Panc1 (cell line): ENCODE measurements at regions not wholly inside any gene's neighbourhood (a gene's known extent, or its start where the extent isn't known, plus 50 kb on each side); places are given as distances from the start of the nearest gene placed in this dataset.

Experiments used
- ATAC-seq: fragments of 200-7000 bp; cut with Tn5 transposase; 2 replicates; pipeline ENCODE4 v1.9.1; 2020; ENCODE audit warnings: mild to moderate bottlenecking, moderate library complexity
- BruUV-seq: library from RNA; stranded (reverse); fragments of 400-500 nt; replicated peaks from 2 replicates; lab custom pipeline; 2021; lab: Mats Ljungman, UMichigan
- CTCF ChIA-PET: fragments of 300-600 bp; sonication (Branson Sonifier 250); formaldehyde crosslinking; loops from one replicate; lab custom pipeline; 2022; ENCODE audit warnings: antibody characterized with exemption; lab: Charles Lee
- POLR2A ChIA-PET: fragments of 300-600 bp; sonication (Branson Sonifier 250); formaldehyde crosslinking; loops from one replicate; lab custom pipeline; 2022; ENCODE audit warnings: antibody characterized with exemption; lab: Charles Lee
- DNase-seq: peaks from one replicate; pipeline ENCODE4 v3.0.0-alpha.2; 2010; ENCODE audit warnings: low read depth, low spot score
- H3K27ac ChIP-seq: 2 replicates; pipeline ENCODE4 v1.5.1; 2011; ENCODE audit warnings: mild to moderate bottlenecking, low read length, inconsistent platforms
- H3K27me3 ChIP-seq: fragments of 200-500 bp; sonication (Bioruptor generic); 2 replicates; pipeline ENCODE4 v1.6.0; 2014; ENCODE audit warnings: low read length, inconsistent platforms; ENCODE audit not compliant: control insufficient read depth, insufficient read depth
- H3K36me3 ChIP-seq: fragments of 200-500 bp; sonication (Bioruptor generic); 2 replicates; pipeline ENCODE4 v1.5.1; 2014; ENCODE audit warnings: inconsistent platforms, mild to moderate bottlenecking, low read length, moderate library complexity; ENCODE audit not compliant: control insufficient read depth, insufficient read depth
- H3K4me1 ChIP-seq: 2 replicates; pipeline ENCODE4 v1.5.1; 2011; ENCODE audit warnings: inconsistent platforms, mild to moderate bottlenecking, low read length, moderate library complexity; ENCODE audit not compliant: control insufficient read depth, insufficient read depth
- H3K4me3 ChIP-seq, 2 experiments: 2 replicates each; pipeline ENCODE4 v1.5.1; 2011 to 2012; ENCODE audit warnings: low read depth in 2 of 2, low read length in 2 of 2, mild to moderate bottlenecking in 2 of 2, inconsistent platforms in 1 of 2, moderate library complexity in 1 of 2
- H3K9me3 ChIP-seq: fragments of 200-500 bp; sonication (Bioruptor generic); 2 replicates; pipeline ENCODE4 v1.5.1; 2014; ENCODE audit warnings: low read depth, mild to moderate bottlenecking, inconsistent platforms, low read length, moderate library complexity; ENCODE audit not compliant: control insufficient read depth, insufficient read depth
- SIN3A ChIP-seq: IDR thresholded peaks from 2 replicates; pipeline ENCODE4 v1.6.1; 2012; ENCODE audit warnings: low read depth, mild to moderate bottlenecking, low read length, moderate library complexity, borderline replicate concordance; ENCODE audit not compliant: insufficient read depth
- in situ Hi-C: cut with HindIII; loops from 2 replicates; pipeline ENCODE4 v1.10.0; 2016; ENCODE audit warnings: low sequenced_read_pairs, low pct_unique_long_range_greater_than_20kb
- intact Hi-C: fragments of 100-400 bp; cut with micrococcal nuclease; formaldehyde crosslinking; loops from one replicate; pipeline ENCODE4 v1.10.0; 2022; ENCODE audit not compliant: unreplicated experiment
- TF ChIP-seq, protein P1 (sequence below): fragments of 450-650 bp; IDR thresholded peaks from 2 replicates; pipeline ENCODE4 v1.5.1; 2017; ENCODE audit warnings: mild to moderate bottlenecking
- TF ChIP-seq, protein P2 (sequence below), 2 experiments: IDR thresholded peaks; 2 replicates each; pipeline ENCODE4 v1.6.1; 2011 to 2012; ENCODE audit warnings: low read depth in 2 of 2, control low read depth in 1 of 2, low read length in 1 of 2, mild to moderate bottlenecking in 1 of 2, moderate library complexity in 1 of 2; ENCODE audit not compliant: insufficient read depth in 1 of 2

DNA sequence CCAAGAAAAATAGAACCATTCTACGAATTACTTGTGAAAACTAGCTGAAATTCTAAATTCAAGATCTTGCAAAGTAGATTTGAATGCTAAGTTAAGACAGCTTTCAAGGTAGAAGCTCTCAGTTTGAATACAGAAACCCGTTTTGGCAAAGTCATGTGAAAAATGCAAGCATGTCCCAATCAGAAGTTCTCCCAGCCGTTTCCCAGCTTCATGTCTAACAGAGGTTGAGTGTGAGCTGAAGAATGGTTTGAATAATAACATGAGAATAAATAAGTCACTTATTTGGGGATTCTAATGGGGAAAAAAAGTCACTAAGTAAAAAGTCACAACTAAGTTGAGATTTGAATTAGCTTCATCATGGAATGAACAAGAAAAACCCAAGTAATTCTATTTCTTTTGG, 152.5 kb upstream of the MAP3K1 start:
- CTCF ChIA-PET: no interaction called here
- DNase-seq (no peak), ATAC-seq (no peak)
- TF ChIP-seq, protein P1, sequence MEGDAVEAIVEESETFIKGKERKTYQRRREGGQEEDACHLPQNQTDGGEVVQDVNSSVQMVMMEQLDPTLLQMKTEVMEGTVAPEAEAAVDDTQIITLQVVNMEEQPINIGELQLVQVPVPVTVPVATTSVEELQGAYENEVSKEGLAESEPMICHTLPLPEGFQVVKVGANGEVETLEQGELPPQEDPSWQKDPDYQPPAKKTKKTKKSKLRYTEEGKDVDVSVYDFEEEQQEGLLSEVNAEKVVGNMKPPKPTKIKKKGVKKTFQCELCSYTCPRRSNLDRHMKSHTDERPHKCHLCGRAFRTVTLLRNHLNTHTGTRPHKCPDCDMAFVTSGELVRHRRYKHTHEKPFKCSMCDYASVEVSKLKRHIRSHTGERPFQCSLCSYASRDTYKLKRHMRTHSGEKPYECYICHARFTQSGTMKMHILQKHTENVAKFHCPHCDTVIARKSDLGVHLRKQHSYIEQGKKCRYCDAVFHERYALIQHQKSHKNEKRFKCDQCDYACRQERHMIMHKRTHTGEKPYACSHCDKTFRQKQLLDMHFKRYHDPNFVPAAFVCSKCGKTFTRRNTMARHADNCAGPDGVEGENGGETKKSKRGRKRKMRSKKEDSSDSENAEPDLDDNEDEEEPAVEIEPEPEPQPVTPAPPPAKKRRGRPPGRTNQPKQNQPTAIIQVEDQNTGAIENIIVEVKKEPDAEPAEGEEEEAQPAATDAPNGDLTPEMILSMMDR: no peak
- no peak overlapping the region for H3K27ac ChIP-seq
- intact Hi-C loops (no loop called here), in situ Hi-C loops (no loop called here)
- H3K4me1 ChIP-seq: no peaks in the 10 kb centered on the region
- no peak overlapping the region for H3K4me3 ChIP-seq
- H3K36me3 ChIP-seq: no peaks in the 10 kb centered on the region
- peaks cover 9% of the 10 kb centered on the region; the same call in 1 of the 2 replicates for H3K27me3 ChIP-seq
- POLR2A ChIA-PET: interaction anchor here (0.6 kb wide), 1 partner anchor 34 kb away, joined by 7 read pairs; no protein-coding TSS in a partner anchor
- no peaks in the 10 kb centered on the region for H3K9me3 ChIP-seq
- no TSS peak for BruUV-seq

DNA sequence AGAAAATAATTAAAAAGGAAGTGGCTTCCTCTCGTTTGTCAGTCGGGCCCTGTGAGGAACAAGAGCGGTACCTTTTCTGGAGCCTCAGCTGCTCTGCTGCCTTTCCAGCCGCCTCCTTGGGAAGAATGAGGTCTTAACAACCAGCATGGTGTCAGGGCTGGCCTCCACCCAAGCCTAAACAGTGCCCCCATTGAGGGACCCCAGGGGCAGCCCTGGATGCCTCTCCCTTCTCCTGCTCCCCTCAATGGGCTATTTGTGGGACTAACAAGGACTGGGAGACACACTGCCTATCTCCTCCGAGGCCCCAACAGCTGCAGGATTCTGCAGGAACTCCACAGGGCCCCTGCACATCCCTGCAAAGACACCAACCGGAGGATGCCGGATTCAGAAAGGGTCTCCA, 155.4 kb upstream of the MAP3K1 start:
- no peaks in the 10 kb centered on the region for H3K36me3 ChIP-seq
- POLR2A ChIA-PET: no interaction called here
- BruUV-seq: no TSS peak
- no peak overlapping the region for H3K4me3 ChIP-seq
- ATAC-seq (no peak), DNase-seq (no peak)
- in situ Hi-C loops: no loop called here
- H3K27ac ChIP-seq: no peak overlapping the region
- CTCF ChIA-PET: no interaction called here
- TF ChIP-seq, protein P1: no peak
- no peaks in the 10 kb centered on the region for H3K4me1 ChIP-seq
- intact Hi-C loops: no loop called here
- H3K9me3 ChIP-seq: no peaks in the 10 kb centered on the region
- H3K27me3 ChIP-seq: peaks cover 9% of the 10 kb centered on the region; the same call in 1 of the 2 replicates

DNA sequence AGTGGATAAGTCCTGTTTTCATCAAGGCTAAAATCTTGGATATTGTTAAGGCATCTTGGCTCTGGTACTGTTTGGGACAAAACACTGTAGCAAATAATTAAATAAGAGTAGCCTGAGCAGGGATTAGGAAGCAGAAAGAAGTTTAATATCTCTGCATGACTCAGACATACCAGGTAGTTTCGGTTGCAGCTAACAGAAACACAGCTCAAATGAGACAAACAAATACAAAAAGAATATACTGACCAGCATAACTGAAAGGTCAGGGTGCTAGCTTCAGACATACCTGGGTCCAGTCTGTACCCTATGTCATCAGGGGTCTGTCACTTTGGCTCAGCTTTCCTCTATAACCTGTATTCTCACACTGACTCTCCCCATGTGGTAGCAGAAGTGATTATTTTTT, 156.4 kb upstream of the MAP3K1 start:
- peaks cover 7% of the 10 kb centered on the region; the same call in 1 of the 2 replicates for H3K27me3 ChIP-seq
- no TSS peak for BruUV-seq
- H3K9me3 ChIP-seq: no peaks in the 10 kb centered on the region
- ATAC-seq (no peak), DNase-seq (no peak)
- H3K4me1 ChIP-seq: no peaks in the 10 kb centered on the region
- no peak overlapping the region for H3K27ac ChIP-seq
- CTCF ChIA-PET: no interaction called here
- H3K4me3 ChIP-seq: no peak overlapping the region
- in situ Hi-C loops: no loop called here
- no peaks in the 10 kb centered on the region for H3K36me3 ChIP-seq
- POLR2A ChIA-PET: no interaction called here
- intact Hi-C loops: no loop called here
- TF ChIP-seq SIN3A: no peak
- TF ChIP-seq, protein P2, sequence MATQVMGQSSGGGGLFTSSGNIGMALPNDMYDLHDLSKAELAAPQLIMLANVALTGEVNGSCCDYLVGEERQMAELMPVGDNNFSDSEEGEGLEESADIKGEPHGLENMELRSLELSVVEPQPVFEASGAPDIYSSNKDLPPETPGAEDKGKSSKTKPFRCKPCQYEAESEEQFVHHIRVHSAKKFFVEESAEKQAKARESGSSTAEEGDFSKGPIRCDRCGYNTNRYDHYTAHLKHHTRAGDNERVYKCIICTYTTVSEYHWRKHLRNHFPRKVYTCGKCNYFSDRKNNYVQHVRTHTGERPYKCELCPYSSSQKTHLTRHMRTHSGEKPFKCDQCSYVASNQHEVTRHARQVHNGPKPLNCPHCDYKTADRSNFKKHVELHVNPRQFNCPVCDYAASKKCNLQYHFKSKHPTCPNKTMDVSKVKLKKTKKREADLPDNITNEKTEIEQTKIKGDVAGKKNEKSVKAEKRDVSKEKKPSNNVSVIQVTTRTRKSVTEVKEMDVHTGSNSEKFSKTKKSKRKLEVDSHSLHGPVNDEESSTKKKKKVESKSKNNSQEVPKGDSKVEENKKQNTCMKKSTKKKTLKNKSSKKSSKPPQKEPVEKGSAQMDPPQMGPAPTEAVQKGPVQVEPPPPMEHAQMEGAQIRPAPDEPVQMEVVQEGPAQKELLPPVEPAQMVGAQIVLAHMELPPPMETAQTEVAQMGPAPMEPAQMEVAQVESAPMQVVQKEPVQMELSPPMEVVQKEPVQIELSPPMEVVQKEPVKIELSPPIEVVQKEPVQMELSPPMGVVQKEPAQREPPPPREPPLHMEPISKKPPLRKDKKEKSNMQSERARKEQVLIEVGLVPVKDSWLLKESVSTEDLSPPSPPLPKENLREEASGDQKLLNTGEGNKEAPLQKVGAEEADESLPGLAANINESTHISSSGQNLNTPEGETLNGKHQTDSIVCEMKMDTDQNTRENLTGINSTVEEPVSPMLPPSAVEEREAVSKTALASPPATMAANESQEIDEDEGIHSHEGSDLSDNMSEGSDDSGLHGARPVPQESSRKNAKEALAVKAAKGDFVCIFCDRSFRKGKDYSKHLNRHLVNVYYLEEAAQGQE (IDR thresholded peaks at IDR 0.05; ENCODE audit: insufficient read depth in 1 of 2, low read depth in 2 of 2, low read length in 1 of 2): no peak
